ENCODE measurements at regions not wholly inside any gene's neighbourhood (a gene's known extent, or its start where the extent isn't known, plus 50 kb on each side); places are given as distances from the start of the nearest gene placed in this dataset.

DNA sequence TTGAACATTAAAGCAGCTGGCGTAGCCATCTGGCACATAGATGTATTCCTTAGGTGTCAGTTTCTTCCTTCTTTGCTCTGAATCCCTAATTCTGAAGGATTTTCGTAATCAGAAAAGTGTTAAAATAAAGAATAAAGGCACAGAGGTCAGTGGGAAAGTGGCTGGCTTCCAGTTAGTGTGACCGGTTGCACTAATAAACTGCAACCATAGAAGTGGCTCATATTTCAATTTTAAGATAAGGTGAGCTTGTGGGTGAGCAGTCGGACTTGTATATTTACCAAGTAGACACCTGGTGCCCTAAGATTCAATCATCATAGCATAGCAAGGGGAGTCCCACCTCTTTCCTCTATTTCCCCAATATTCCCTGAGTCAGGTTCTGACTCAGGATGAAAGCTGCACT is 459.6 kb downstream of the ACTL7B start:
- H3K9me3 Mint-ChIP-seq: peaks cover 7% of the 10 kb centered on the region; the same call in 1 of the 3 replicates
- Histone ChIP-seq H3K79me2 (replicated peaks; ENCODE audit: insufficient read depth) (no peaks in the 10 kb centered on the region), H3K27ac (ENCODE audit: low read depth) (no peak overlapping the region), H2AFZ (no peak overlapping the region), H3K9me2 (ENCODE audit: insufficient read depth) (0 out of 2 replicates have a peak, but pooled peaks cover 4% of the 10 kb centered on the region), H3K4me3 (no peak overlapping the region), H3K4me2 (no peak overlapping the region), H3F3A (replicated peaks; ENCODE audit: low read depth) (no peaks in the 10 kb centered on the region), H3K36me3 (ENCODE audit: insufficient read depth) (no peaks in the 10 kb centered on the region), H3K4me1 (ENCODE audit: insufficient read depth) (no peaks in the 10 kb centered on the region), H4K20me1 (replicated peaks; ENCODE audit: insufficient read depth) (no peaks in the 10 kb centered on the region), H3K27me3 (ENCODE audit: insufficient read depth) (no peaks in the 10 kb centered on the region)
- no peak overlapping the region for H3K27ac Mint-ChIP-seq
- H3K4me1 Mint-ChIP-seq: no peaks in the 10 kb centered on the region
- ATAC-seq (no peak), DNase-seq (ENCODE audit: low spot score) (no peak)
- no peaks in the 10 kb centered on the region for H3K27me3 Mint-ChIP-seq (ENCODE audit: insufficient read depth, low read depth, poor library complexity)
- TF ChIP-seq, protein P1, sequence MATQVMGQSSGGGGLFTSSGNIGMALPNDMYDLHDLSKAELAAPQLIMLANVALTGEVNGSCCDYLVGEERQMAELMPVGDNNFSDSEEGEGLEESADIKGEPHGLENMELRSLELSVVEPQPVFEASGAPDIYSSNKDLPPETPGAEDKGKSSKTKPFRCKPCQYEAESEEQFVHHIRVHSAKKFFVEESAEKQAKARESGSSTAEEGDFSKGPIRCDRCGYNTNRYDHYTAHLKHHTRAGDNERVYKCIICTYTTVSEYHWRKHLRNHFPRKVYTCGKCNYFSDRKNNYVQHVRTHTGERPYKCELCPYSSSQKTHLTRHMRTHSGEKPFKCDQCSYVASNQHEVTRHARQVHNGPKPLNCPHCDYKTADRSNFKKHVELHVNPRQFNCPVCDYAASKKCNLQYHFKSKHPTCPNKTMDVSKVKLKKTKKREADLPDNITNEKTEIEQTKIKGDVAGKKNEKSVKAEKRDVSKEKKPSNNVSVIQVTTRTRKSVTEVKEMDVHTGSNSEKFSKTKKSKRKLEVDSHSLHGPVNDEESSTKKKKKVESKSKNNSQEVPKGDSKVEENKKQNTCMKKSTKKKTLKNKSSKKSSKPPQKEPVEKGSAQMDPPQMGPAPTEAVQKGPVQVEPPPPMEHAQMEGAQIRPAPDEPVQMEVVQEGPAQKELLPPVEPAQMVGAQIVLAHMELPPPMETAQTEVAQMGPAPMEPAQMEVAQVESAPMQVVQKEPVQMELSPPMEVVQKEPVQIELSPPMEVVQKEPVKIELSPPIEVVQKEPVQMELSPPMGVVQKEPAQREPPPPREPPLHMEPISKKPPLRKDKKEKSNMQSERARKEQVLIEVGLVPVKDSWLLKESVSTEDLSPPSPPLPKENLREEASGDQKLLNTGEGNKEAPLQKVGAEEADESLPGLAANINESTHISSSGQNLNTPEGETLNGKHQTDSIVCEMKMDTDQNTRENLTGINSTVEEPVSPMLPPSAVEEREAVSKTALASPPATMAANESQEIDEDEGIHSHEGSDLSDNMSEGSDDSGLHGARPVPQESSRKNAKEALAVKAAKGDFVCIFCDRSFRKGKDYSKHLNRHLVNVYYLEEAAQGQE (IDR thresholded peaks at IDR 0.05; ENCODE audit: unreplicated experiment): no peak
- TF ChIP-seq NANOG (IDR thresholded peaks at IDR 0.05; ENCODE audit: borderline replicate concordance) (no peak), ZNF331 (CRISPR knock-in tag; IDR thresholded peaks at IDR 0.05; ENCODE audit: low read depth) (no peak), CTCF (conservative IDR thresholded peaks at IDR 0.05; ENCODE audit: low read depth in 2 of 2) (no peak), EZH2 (IDR thresholded peaks at IDR 0.05; ENCODE audit: low read depth, unreplicated experiment) (no peak), EZH2phosphoT487 (IDR thresholded peaks at IDR 0.05; ENCODE audit: unreplicated experiment) (no peak), STAT1 (IDR thresholded peaks at IDR 0.05; ENCODE audit: unreplicated experiment) (no peak), JUNB (IDR thresholded peaks at IDR 0.05; ENCODE audit: unreplicated experiment) (no peak), CREB1 (CRISPR knock-in tag; IDR thresholded peaks at IDR 0.05; ENCODE audit: low read depth) (no peak), POLR2AphosphoS5 (IDR thresholded peaks at IDR 0.05; ENCODE audit: low read depth) (no peak), ZNF114 (CRISPR knock-in tag; IDR thresholded peaks at IDR 0.05) (no peak), ETS1 (IDR thresholded peaks at IDR 0.05) (no peak)
- TF ChIP-seq, protein P2, sequence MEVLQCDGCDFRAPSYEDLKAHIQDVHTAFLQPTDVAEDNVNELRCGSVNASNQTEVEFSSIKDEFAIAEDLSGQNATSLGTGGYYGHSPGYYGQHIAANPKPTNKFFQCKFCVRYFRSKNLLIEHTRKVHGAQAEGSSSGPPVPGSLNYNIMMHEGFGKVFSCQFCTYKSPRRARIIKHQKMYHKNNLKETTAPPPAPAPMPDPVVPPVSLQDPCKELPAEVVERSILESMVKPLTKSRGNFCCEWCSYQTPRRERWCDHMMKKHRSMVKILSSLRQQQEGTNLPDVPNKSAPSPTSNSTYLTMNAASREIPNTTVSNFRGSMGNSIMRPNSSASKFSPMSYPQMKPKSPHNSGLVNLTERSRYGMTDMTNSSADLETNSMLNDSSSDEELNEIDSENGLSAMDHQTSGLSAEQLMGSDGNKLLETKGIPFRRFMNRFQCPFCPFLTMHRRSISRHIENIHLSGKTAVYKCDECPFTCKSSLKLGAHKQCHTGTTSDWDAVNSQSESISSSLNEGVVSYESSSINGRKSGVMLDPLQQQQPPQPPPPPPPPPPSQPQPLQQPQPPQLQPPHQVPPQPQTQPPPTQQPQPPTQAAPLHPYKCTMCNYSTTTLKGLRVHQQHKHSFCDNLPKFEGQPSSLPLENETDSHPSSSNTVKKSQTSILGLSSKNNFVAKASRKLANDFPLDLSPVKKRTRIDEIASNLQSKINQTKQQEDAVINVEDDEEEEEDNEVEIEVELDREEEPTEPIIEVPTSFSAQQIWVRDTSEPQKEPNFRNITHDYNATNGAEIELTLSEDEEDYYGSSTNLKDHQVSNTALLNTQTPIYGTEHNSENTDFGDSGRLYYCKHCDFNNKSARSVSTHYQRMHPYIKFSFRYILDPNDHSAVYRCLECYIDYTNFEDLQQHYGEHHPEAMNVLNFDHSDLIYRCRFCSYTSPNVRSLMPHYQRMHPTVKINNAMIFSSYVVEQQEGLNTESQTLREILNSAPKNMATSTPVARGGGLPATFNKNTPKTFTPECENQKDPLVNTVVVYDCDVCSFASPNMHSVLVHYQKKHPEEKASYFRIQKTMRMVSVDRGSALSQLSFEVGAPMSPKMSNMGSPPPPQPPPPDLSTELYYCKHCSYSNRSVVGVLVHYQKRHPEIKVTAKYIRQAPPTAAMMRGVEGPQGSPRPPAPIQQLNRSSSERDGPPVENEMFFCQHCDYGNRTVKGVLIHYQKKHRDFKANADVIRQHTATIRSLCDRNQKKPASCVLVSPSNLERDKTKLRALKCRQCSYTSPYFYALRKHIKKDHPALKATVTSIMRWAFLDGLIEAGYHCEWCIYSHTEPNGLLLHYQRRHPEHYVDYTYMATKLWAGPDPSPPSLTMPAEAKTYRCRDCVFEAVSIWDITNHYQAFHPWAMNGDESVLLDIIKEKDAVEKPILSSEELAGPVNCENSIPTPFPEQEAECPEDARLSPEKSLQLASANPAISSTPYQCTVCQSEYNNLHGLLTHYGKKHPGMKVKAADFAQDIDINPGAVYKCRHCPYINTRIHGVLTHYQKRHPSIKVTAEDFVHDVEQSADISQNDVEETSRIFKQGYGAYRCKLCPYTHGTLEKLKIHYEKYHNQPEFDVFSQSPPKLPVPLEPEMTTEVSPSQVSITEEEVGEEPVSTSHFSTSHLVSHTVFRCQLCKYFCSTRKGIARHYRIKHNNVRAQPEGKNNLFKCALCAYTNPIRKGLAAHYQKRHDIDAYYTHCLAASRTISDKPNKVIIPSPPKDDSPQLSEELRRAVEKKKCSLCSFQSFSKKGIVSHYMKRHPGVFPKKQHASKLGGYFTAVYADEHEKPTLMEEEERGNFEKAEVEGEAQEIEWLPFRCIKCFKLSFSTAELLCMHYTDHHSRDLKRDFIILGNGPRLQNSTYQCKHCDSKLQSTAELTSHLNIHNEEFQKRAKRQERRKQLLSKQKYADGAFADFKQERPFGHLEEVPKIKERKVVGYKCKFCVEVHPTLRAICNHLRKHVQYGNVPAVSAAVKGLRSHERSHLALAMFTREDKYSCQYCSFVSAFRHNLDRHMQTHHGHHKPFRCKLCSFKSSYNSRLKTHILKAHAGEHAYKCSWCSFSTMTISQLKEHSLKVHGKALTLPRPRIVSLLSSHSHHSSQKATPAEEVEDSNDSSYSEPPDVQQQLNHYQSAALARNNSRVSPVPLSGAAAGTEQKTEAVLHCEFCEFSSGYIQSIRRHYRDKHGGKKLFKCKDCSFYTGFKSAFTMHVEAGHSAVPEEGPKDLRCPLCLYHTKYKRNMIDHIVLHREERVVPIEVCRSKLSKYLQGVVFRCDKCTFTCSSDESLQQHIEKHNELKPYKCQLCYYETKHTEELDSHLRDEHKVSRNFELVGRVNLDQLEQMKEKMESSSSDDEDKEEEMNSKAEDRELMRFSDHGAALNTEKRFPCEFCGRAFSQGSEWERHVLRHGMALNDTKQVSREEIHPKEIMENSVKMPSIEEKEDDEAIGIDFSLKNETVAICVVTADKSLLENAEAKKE (CRISPR knock-in tag; IDR thresholded peaks at IDR 0.05): no peak
- no peaks in the 10 kb centered on the region for H3K36me3 Mint-ChIP-seq (ENCODE audit: low read depth)
- no peak overlapping the region for H3K4me3 Mint-ChIP-seq

Data from GM23338 (cell line).